NCI-H2196 treated with DMSO at 0.1 percent for 48 hours (cell line): ENCODE measurements at regions not wholly inside any gene's neighbourhood (a gene's known extent, or its start where the extent isn't known, plus 50 kb on each side); places are given as distances from the start of the nearest gene placed in this dataset.
"Not testable (repeated sequence)": the region's sequence is repeated elsewhere in the genome, so short reads cannot be mapped to it uniquely, and the experiment has no call there.

Experiments
- DNase-seq: peaks from one replicate; lab custom pipeline; 2025; ENCODE audit not compliant: unreplicated experiment; lab: John Stamatoyannopoulos, UW

DNA sequence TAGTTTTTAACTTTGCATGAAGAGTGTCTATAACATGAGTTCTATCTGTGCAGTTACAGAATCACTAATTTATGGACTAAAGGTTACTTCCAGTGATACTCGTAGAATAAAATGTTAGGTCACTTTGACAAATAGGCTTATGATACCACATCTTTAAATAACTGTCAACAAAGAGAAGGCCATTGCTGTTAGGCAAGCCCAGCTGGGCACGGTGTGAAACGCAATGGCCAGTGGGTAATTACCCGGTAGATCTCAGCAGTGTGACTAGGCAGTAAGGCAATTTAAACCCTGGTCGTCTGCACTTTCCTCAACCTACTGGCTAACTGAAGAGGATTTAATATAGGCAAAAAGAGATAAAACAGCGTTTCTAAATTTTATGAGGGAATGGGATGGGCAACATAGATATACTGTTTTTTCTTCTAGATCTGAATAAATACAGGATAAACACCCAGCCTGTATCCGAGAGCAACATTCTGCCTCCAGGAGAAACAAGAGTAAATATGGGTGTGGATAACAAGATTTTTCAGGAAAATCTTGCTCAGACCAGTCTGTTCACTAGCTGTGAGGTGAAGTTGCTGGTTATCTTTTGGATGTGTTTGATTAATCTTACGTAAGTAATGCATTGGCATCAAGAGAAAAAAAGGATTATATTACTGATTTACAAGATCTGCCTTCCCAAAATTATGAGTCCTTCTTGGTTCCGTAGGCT lies 631.3 kb downstream of the EFNB2 start:
- DNase-seq, result no peak

DNA sequence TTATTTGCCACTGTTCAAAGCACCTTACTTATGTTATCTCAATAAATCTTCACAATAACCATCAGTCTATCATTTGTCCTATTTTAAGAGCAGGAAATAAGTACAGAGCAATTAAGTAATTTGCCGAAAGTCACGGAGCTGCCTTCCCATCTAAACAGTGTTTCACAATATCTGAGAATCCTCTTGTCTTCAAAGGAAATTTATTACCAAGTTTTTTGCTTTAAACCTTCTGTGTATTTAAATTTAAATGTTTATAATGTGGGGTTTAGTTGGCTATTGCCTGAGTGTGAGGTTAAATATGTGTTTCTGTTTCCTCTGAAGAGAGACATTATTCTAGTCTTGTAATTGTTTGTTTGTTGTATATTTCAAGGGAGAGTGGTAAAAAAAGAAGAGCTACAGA lies 633.1 kb downstream of the EFNB2 start:
- DNase-seq, result no peak

DNA sequence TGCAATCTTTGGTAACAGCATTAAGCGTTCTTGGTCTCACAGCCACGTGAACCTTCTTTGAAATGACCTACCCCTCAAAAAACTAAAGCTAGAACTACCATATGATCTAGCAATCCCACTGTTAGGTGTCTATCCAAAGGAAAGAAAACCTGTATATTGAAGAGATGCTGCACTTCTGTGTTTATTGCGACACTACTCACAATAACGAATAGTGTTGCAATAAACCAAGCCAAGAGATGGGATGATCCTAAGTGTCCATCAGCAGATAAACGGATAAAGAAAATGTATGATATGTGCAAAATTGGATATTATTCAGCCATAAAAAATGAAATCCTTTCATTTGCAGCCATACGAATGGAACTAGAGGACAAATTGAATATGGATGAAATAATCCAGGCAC lies 637.9 kb downstream of the EFNB2 start:
- no peak for DNase-seq

DNA sequence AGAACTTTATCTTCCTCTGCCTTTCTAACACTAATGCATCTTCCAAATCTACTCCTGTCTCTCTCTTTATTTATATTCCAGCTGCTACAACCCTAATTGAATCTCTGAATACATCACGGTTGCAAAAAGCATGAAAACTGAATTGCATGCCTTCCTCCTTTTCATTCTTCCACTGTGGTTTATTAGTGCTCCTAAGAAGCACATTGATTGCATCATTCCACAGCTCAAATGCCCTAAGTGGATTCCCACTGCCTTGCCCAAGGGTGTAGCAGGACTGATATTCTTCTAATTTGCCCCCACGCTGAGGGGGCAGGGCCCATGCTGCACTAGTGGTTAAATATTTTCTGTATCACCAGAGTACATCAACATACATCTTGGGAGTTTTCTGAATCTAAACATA lies 640.8 kb downstream of the EFNB2 start:
- DNase-seq, result no peak

DNA sequence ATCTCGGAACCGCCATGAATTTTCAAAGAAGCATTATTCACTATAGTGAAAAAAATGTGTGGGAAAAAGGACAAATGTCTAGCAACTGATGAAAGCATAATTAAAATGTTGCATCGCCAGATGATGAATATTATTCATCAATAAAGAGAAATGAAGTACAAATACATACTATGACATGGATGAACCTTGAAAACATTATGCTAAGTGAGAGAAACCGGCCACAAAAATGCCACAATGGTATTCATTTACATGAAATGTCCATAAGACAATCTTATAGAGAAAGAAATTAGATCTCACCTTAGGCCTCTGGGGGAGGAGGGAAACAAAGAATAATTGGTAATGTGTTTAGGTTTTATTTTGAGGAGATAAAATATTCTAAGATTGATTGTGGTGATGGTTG lies 645.0 kb downstream of the EFNB2 start:
- DNase-seq, result no peak

DNA sequence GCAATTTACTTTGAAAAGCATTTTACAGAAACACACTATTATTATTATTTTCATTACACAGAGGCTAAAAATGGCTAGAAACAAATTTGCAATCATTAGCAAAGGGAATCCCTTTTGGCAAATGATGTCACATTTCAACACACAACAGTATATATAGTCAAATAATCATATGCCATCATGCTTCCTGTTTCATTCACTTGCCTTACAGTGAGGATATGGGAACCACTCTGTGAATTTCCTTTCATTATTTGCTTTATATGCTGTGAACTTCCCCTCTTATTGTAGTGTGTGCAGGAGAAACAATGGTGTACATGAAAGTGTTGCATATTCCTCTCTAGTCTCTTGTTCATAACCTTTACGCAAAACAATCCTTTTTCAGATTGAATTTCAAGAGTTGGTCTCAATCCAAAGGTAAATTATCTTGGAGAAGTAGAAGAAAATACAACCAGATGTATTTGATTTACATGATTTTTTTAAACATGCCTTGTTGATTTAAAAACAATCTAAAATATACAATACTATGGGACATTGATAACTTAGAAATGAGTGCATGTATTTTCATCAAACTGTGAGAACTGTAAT lies 657.3 kb downstream of the EFNB2 start:
- no peak for DNase-seq

DNA sequence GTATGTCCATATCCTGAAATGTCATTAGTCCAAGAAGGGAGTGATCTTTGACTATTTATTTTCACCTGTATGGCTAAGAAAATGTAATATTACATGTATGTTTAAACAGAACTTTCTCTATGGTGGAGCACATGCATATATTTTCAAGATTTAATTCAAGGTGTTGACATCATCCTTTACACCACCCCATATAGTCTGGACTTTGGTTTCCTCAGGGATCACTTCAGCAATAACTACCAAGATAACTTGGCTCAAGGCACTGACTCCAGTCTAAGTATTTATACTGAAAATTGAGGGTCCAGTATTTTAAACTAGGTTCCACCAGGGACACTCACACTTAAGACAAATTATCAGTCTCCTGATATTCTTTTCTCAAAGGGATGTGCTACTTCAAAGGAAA lies 660.6 kb downstream of the EFNB2 start:
- DNase-seq, result no peak

DNA sequence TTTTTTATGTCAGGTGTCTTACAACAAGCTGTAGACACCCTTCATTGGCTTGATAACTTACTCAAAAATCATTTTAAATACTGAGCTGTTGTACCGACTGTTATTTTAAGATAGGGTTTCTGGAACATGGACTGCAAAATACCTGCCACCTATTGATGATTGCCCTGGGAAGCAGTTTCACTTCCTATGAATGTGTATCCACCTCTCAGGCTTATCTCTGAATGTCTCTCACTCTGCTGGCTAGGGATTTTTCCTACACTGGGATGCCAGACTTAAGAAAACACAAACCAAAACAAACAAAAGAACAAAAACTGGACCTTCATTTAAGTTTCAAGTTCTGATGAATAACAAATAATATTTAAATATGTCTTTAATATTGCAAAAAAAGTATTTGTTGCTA lies 663.7 kb downstream of the EFNB2 start:
- DNase-seq, result no peak

DNA sequence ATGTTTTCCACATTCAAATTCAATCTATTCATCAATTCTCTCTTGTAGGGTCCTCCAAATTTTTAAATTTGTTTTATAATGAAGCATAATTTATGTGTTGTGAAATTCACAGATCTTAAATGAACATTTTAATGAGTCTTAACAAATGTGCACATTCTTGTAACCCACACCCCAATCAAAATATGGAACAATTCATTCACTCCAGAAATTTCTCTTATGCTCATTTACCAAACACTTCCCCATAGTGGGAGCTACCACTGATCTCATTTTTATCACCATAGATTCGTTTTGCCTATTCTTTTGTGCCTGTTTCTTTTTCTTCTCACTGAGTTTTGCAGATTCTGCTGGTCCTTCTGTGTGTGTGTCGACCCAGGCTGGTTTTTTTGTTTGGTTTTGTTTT lies 664.1 kb downstream of the EFNB2 start:
- no peak for DNase-seq

DNA sequence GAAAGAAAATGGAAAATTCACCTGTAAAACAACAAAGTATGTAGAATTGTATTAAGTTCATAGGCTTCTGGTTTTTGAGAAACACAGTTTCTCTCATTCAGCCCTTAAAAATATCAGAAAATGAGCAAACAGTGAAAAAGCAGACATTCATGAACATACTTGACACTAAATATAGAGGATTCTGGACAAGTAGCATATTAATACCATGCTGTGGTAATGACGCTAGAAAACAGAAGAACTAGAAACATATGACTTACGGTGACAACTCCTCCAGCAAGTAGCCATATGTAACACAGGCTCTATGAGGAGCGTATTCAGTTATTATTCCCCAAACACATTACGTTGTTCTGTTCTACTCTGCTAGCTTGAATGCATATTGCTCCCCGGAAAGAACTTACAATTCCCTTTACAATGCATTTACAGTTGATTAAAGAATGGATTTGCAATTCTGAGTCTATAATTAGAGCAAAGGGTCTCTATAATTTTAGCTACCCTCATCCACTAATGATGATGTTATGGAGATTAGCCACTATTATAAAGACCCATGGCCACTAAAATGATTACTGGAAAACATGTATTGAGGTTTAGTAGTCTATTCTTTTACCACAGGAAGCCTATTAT lies 672.1 kb downstream of the EFNB2 start:
- no peak for DNase-seq

DNA sequence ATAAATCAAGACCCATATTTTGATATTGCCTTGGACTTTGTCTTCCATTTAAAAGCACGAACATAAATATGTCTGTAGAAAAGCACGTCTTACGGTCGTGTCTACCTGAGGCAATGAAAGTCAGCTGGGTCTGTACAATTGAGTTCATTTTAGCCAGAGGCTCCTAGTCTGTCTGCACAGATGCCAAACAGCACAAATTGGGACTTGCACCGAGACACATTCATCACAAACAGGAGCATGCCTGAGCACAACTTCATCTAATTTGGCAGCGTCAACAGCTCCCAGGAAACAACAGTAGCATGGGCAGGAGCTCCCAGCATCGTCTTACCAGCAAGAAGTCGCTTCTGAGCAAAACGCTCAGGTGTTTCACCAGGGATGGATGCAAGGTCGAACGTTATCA lies 687.0 kb downstream of the EFNB2 start:
- no peak for DNase-seq

DNA sequence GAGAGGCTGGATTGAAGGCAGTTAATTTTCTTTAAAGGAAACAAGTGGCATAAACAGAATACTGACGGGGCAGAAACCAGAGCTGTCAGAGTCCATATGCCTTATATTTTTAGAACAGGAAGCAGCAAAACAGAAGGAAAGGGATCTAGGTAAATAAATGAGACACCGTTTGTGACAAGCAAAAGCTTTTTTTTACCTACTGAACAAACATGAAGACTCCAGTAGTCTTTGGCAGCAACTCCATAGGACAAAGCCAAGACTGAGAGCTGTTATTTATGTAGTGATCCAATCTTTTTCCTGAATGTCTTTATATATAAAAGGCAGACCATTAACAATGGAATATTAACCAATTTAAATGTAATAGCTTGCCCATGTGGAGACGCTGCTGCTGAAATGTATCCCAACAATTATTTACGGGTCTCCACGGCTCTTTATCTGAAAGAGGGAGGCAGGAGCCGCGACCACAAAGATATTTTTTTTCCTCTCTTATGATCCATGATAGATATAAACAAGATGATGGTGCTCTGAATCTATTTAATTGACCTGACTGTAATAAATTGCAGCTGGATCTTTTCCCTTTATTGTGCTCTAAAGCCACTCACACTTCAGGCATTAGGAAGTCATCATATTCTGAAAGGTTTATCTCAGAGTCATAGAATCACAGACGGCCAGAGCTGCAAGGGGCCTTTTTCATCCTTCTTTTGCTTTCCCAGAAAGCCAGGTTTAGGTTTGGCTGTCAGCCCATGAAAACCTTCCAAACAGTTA lies 687.8 kb downstream of the EFNB2 start:
- no peak for DNase-seq

DNA sequence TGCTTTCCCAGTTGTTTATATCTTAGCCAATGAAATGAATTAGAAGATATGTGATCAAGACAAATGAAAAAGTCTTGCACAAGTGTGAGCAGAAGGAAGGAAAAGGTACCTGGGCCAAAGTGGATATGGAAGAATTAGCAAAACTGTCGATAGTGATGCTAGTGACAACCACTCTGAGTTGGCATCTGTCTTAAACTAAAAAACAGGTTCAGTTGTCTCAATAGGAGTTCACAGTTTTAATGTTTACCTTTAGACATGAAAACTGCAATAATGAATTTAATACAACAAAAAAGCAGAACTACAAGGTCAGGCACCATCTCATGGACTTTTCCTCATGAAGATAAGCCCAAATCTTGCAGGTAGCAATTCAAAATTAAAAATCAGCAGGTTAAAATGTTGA lies 688.5 kb downstream of the EFNB2 start:
- no peak for DNase-seq

DNA sequence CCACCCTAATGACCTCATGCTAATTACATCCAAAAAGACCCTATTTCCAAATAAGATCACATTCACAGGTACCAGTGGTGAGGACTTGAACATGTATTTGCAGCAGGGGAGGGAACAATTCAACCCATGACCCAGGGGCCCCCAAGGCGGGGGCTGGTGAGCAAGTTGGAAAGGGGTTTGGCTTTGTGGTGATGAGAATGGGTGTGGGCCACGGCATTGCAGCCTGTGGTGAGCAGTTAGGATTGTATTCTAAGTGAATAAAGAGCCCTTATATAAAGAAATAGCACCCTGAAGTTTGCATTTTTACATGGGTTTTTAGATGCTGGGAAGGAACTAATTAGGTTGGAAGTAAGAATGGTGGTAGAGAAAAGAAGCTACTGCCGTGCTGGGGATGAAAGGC lies 694.2 kb downstream of the EFNB2 start:
- DNase-seq, result no peak

DNA sequence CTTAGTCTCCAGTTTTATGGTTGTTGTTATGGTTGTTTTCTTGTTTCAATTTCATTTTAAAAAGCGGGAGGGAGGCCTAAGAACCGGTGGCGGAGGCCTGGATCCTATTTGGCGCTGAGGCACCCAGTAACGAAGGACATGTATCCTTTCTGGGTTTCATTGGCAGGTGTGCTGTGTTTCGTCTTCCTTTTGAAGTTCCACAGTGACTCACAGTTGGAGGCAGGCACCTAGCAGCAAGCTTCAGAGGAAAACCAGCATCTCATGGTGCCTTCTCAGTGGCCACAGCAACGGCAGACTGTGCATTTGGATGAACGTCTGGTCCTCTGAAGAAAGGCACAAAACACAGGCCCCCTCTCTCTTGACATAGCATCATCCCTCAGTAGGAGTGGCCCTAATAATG lies 697.2 kb downstream of the EFNB2 start:
- no peak for DNase-seq

DNA sequence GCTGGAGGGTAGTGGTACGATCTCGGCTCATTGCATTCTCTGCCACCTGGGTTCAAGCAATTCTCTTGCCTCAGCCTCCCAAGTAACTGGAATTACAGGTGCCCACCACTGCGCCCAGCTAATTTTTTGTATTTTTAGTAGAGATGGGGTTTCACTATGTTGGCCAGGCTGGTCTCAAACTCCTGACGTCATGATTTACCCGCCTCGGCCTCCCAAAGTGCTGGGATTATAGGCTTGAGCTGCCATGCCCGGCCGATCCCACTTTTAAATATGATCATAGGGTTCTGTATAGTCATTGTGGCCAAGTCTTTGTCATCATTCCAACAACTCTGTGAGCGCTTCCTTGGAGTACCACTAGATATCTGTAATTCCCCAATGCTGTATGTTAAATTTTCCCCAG lies 698.2 kb downstream of the EFNB2 start:
- DNase-seq, result not testable (repeated sequence)

DNA sequence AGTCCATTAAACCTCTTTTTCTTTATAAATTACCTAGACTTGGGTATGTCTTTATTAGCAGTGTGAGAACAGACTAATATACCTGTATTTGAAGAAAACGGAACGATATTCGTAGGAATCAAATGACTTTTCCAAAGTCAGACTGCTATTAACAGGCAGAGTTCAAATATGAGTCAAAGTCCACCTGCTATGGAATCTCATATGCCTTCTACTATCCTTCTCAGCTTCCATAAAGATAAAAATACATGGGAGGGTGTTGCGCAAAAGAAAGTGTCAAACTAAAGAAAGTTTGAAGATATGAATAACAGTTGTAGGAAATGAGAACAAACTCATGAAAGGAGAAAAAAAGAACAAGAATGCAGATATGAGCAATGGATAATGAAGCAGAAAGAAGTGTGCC lies 704.6 kb downstream of the EFNB2 start:
- DNase-seq, result no peak

DNA sequence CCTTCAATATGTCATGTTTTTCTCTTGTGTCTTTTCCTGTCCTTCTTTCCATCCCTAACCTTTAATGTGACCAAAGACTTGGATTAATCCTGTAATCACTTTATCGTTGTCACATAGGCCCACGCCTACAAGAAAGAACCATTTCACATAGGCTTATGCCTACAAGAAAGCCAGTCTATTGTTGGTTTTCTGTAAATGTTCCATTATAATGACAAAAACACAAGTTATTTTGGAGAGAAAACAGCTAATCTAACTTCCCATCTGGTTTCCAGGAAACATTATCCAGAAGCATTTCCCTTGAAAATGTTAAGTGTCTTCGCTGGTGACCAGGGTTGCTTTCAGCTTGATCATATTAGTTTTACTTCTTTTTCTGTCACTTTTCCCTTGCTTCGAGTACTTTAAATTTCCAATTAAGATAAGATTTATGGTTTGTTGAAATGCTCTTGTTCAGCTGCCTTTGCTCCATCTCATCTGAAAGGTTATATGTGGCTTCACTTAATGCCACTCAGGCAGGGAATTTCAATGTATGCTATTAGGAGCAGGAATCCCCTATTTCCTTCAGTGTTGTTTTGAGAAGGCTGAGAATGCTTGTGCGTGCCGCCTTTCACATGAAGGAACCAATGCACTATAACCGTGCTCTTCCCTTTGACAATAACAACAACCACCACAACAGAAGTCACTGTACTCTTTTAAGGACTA lies 708.2 kb downstream of the EFNB2 start:
- no peak for DNase-seq

DNA sequence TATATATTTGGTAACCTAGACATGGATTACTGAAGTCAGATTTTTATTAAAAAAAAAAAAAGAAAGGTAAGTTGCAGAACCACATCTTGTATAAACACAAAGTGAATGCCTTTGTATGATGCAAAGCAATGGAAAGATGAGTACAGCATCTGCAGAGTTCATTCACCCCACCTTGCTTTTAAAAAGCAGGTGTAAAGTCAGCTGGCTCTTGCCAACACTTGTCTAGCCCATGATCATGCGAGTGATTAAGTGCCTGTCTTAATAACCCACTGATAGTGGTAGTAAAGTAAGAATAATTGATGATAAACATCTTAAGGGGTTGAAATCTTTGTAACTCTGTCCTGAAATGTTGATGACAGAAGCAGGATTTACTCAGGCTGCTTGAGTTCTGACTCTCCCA lies 710.4 kb downstream of the EFNB2 start:
- DNase-seq, result no peak

DNA sequence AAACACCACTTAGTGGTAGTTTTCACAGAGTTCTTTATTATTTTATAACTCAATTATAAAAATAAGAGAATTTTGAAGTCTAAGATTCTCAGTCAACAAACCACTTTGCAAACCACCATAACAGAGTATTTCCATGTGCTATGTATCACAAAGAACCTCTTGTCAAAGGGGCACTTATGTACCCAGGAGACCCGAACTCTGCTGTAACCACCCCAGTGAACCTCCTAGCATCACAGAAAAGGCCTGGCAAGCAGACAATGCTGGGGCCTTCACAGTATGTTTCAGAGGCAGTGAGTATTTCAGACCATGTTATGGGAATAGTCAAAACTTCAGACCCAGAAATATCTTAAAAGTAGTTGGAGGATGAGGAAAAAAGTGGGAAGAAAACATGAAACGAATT lies 714.1 kb downstream of the EFNB2 start:
- DNase-seq, result no peak

DNA sequence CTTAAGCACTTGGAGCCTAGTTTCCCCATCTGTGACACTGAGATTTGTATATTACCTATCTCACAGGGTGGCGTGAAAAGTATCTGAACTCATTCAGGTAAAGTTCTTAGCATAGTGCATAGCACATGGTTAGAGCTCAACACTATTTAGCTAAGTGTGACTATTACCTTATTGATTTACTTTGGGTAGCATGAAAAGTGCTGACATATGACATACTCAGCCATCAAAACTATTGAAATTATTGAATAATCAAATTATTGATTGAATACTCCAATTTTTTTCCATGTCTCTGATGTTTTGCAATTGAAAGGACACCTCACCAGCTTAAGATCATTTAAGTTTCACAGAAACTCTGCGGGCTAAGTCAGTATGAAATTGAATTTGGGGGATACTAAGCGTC lies 715.0 kb downstream of the EFNB2 start:
- no peak for DNase-seq
